IMR-90 (cell line): ENCODE measurements at regions not wholly inside any gene's neighbourhood (a gene's known extent, or its start where the extent isn't known, plus 50 kb on each side); places are given as distances from the start of the nearest gene placed in this dataset.

Source experiments
- ATAC-seq: fragments of 200-7000 bp; cut with Tn5 transposase; 2 replicates; pipeline ENCODE4 v1.9.1; 2020; ENCODE audit warnings: low read depth, mild to moderate bottlenecking, moderate library complexity
- BruUV-seq: library from RNA; stranded (reverse); fragments of 400-500 nt; replicated peaks from 2 replicates; lab custom pipeline; 2021; lab: Mats Ljungman, UMichigan
- CTCF ChIA-PET: fragments of 300-600 bp; formaldehyde crosslinking; extraction: SDS; loops from one replicate; lab custom pipeline; 2021; ENCODE audit warnings: antibody characterized with exemption; lab: Yijun Ruan, JAX
- POLR2A ChIA-PET: fragments of 300-600 bp; sonication (Branson Sonifier 250); formaldehyde crosslinking; loops from one replicate; lab custom pipeline; 2022; ENCODE audit warnings: antibody characterized with exemption; ENCODE audit not compliant: unreplicated experiment; lab: Charles Lee
- DNase-seq: peaks from one replicate; pipeline ENCODE4 v3.0.0; 2013
- H2AFZ ChIP-seq: replicated peaks from 2 replicates; pipeline ENCODE3; 2013; ENCODE audit warnings: low read length, mild to moderate bottlenecking; ENCODE audit not compliant: poor library complexity
- H2AK5ac ChIP-seq: 2 replicates; pipeline ENCODE4 v1.6.1; 2013; ENCODE audit warnings: low read depth, low read length, inconsistent platforms
- H2AK9ac ChIP-seq: replicated peaks from 2 replicates; pipeline ENCODE3; 2013; ENCODE audit warnings: mild to moderate bottlenecking, low read depth, low read length, moderate library complexity; ENCODE audit not compliant: poor library complexity
- H2BK120ac ChIP-seq: 2 replicates; pipeline ENCODE4 v1.6.1; 2013; ENCODE audit warnings: low read depth, low read length, inconsistent platforms
- H2BK15ac ChIP-seq: 3 replicates; pipeline ENCODE4 v1.6.1; 2013; ENCODE audit warnings: low read depth, low read length, inconsistent platforms
- H2BK20ac ChIP-seq: 2 replicates; pipeline ENCODE4 v1.6.1; 2013; ENCODE audit warnings: low read depth, mild to moderate bottlenecking, inconsistent platforms, low read length, moderate library complexity
- H2BK5ac ChIP-seq: 2 replicates; pipeline ENCODE4 v1.6.1; 2013; ENCODE audit warnings: mild to moderate bottlenecking, low read depth, low read length, inconsistent platforms; ENCODE audit not compliant: poor library complexity, severe bottlenecking
- H3K14ac ChIP-seq: replicated peaks from 2 replicates; pipeline ENCODE4 v1.6.1; 2013; ENCODE audit warnings: low read depth, low read length, inconsistent platforms
- H3K18ac ChIP-seq: 2 replicates; pipeline ENCODE4 v1.6.1; 2013; ENCODE audit warnings: low read depth, low read length, control low read depth
- H3K23ac ChIP-seq: 2 replicates; pipeline ENCODE4 v1.6.1; 2013; ENCODE audit warnings: low read depth, low read length, inconsistent platforms
- H3K27ac ChIP-seq: 2 replicates; pipeline ENCODE4 v1.5.1; 2013; ENCODE audit warnings: mild to moderate bottlenecking, control low read depth, low read length; ENCODE audit not compliant: insufficient read depth
- H3K27me3 ChIP-seq: 2 replicates; pipeline ENCODE4 v1.6.1; 2013; ENCODE audit warnings: low read length; ENCODE audit not compliant: control insufficient read depth, insufficient read depth
- H3K36me3 ChIP-seq: 2 replicates; pipeline ENCODE4 v1.6.1; 2013; ENCODE audit warnings: low read length, mixed read lengths; ENCODE audit not compliant: control insufficient read depth, insufficient read depth
- H3K4ac ChIP-seq: 2 replicates; pipeline ENCODE4 v1.6.1; 2013; ENCODE audit warnings: low read depth, low read length, inconsistent platforms
- H3K4me1 ChIP-seq: 2 replicates; pipeline ENCODE4 v1.6.1; 2013; ENCODE audit warnings: low read length, mixed read lengths; ENCODE audit not compliant: control insufficient read depth, insufficient read depth
- H3K4me2 ChIP-seq: 2 replicates; pipeline ENCODE4 v1.6.1; 2013; ENCODE audit warnings: low read depth, mild to moderate bottlenecking, control low read depth, low read length, moderate library complexity
- H3K4me3 ChIP-seq: 2 replicates; pipeline ENCODE4 v1.5.1; 2013; ENCODE audit warnings: low read depth, mild to moderate bottlenecking, control low read depth, low read length, moderate library complexity; ENCODE audit not compliant: insufficient read depth
- H3K56ac ChIP-seq: 2 replicates; pipeline ENCODE4 v1.6.1; 2013; ENCODE audit warnings: low read length, inconsistent platforms; ENCODE audit not compliant: insufficient read depth; ENCODE audit errors: extremely low read depth
- H3K79me1 ChIP-seq, 2 experiments: 2 replicates each; pipeline ENCODE4 v1.6.1; 2013; ENCODE audit warnings: low read length in 2 of 2, inconsistent platforms in 1 of 2, low read depth in 1 of 2
- H3K9ac ChIP-seq: 2 replicates; pipeline ENCODE4 v1.6.1; 2013; ENCODE audit warnings: low read depth, low read length, control low read depth
- H3K9me1 ChIP-seq: 2 replicates; pipeline ENCODE4 v1.6.1; 2013; ENCODE audit warnings: low read length, inconsistent platforms; ENCODE audit not compliant: insufficient read depth
- H3K9me3 ChIP-seq: 2 replicates; pipeline ENCODE4 v1.6.1; 2013; ENCODE audit warnings: low read length; ENCODE audit not compliant: control insufficient read depth, insufficient read depth
- H4K20me1 ChIP-seq: 2 replicates; pipeline ENCODE4 v1.6.1; 2013; ENCODE audit warnings: low read length, inconsistent platforms; ENCODE audit not compliant: insufficient read depth
- H4K5ac ChIP-seq: 2 replicates; pipeline ENCODE4 v1.6.1; 2013; ENCODE audit warnings: mild to moderate bottlenecking, low read depth, low read length, control low read depth
- H4K8ac ChIP-seq, 2 experiments: 2 replicates each; pipeline ENCODE4 v1.6.1; 2013; ENCODE audit warnings: low read depth in 2 of 2, low read length in 2 of 2, control low read depth in 1 of 2, inconsistent platforms in 1 of 2
- H4K91ac ChIP-seq: 2 replicates; pipeline ENCODE4 v1.6.1; 2013; ENCODE audit warnings: low read depth, low read length, inconsistent platforms; ENCODE audit not compliant: insufficient read depth
- BHLHE40 ChIP-seq: fragments of 150-350 bp; IDR thresholded peaks from 2 replicates; pipeline ENCODE4 v1.6.1; 2016; ENCODE audit warnings: mild to moderate bottlenecking, low read depth, low read length
- CEBPB ChIP-seq: IDR thresholded peaks from 2 replicates; pipeline ENCODE4 v1.6.1; 2012; ENCODE audit warnings: low read depth, low read length, improper control_type of control experiment
- MXI1 ChIP-seq: IDR thresholded peaks from 2 replicates; pipeline ENCODE4 v1.6.1; 2012; ENCODE audit warnings: low read depth, mild to moderate bottlenecking, low read length, moderate library complexity, borderline replicate concordance
- NFE2L2 ChIP-seq: fragments of 150-350 bp; IDR thresholded peaks from 2 replicates; pipeline ENCODE4 v1.6.1; 2016; ENCODE audit warnings: low read depth, mild to moderate bottlenecking, low read length
- RCOR1 ChIP-seq: IDR thresholded peaks from 2 replicates; pipeline ENCODE4 v1.6.1; 2012; ENCODE audit warnings: mild to moderate bottlenecking, low read length, improper control_type of control experiment; ENCODE audit not compliant: insufficient replicate concordance
- RFX5 ChIP-seq: IDR thresholded peaks from 2 replicates; pipeline ENCODE4 v1.8.0; 2012; ENCODE audit warnings: low read depth, mild to moderate bottlenecking, low read length, moderate library complexity
- WGBS, 2 experiments: methylation state at CpG; one replicate each; pipeline versions ENCODE4 v1.1.5 to v1.1.7; 2013; ENCODE audit warnings: missing lambda C conversion rate in 2 of 2; ENCODE audit not compliant: insufficient read length in 1 of 2; ENCODE audit errors: extremely low coverage in 2 of 2; 5-methylcytosine and 5-hydroxymethylcytosine counted together
- dilution Hi-C: fragments of 300-500 bp; cut with HindIII; formaldehyde crosslinking; loops from one replicate; pipeline ENCODE4 v1.14.3; 2018; ENCODE audit warnings: low sequenced_read_pairs; ENCODE audit not compliant: unreplicated experiment
- in situ Hi-C: fragments of 300-500 bp; cut with MboI; formaldehyde crosslinking; loops from 3 replicates; pipeline ENCODE4 v1.14.3; 2019; ENCODE audit warnings: low sequenced_read_pairs, inconsistent platforms, mixed read lengths
- intact Hi-C: fragments of 100-400 bp; cut with micrococcal nuclease; formaldehyde crosslinking; loops from 2 replicates; pipeline ENCODE4 v1.10.0; 2022
- TF ChIP-seq, protein P1 (sequence below): conservative IDR thresholded peaks from 2 replicates; pipeline ENCODE4 v1.5.1; 2012; ENCODE audit warnings: mild to moderate bottlenecking, low read depth, low read length, improper control_type of control experiment
- TF ChIP-seq, protein P2 (sequence below): fragments of 150-350 bp; IDR thresholded peaks from 2 replicates; pipeline ENCODE4 v1.6.1; 2017; ENCODE audit warnings: mild to moderate bottlenecking, antibody characterized with exemption, low read length, low read depth

DNA sequence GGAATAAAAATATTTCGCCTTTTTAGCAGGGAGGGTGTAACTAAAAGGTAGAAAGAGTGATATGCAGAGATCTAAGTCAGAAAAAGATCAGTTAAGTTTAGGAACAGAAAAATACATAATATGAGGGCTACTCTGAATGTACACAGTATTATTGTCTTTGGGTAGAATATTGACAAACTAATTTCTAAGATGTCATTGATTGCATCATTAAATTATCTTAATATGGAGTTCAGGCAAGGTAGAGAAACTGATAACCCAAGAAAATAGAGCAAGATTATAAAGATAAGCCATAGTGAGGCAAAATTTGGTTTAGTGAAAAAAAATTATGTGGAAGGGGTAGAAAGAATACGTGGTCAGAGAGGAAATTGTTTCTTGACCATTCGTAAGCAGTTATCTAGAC, 629.0 kb upstream of the NXPH2 start:
- H2BK15ac ChIP-seq: no peak overlapping the region
- ChIA-PET CTCF (no interaction called here), POLR2A (no interaction called here)
- H3K18ac ChIP-seq: no peak overlapping the region
- H4K91ac ChIP-seq: no peak overlapping the region
- no peak overlapping the region for H3K56ac ChIP-seq
- H4K20me1 ChIP-seq: no peaks in the 10 kb centered on the region
- H3K36me3 ChIP-seq: no peaks in the 10 kb centered on the region
- no peaks in the 10 kb centered on the region for H3K79me1 ChIP-seq
- no peak overlapping the region for H4K8ac ChIP-seq
- no peak overlapping the region for H2BK20ac ChIP-seq
- intact Hi-C loops: no loop called here
- in situ Hi-C loops: no loop called here
- no peak overlapping the region for H3K9ac ChIP-seq
- H3K23ac ChIP-seq: no peak overlapping the region
- DNase-seq: no peak
- H3K14ac ChIP-seq: no peak overlapping the region
- no peaks in the 10 kb centered on the region for H3K9me1 ChIP-seq
- no TSS peak for BruUV-seq
- dilution Hi-C loops: no loop called here
- peaks cover 5% of the 10 kb centered on the region; the same call in 1 of the 2 replicates for H3K9me3 ChIP-seq
- no peak for ATAC-seq
- H3K27me3 ChIP-seq: no peaks in the 10 kb centered on the region
- H2BK5ac ChIP-seq: no peak overlapping the region
- TF ChIP-seq BHLHE40 (no peak), CEBPB (no peak), NFE2L2 (no peak), RFX5 (no peak), MXI1 (no peak), RCOR1 (no peak)
- TF ChIP-seq, protein P1, sequence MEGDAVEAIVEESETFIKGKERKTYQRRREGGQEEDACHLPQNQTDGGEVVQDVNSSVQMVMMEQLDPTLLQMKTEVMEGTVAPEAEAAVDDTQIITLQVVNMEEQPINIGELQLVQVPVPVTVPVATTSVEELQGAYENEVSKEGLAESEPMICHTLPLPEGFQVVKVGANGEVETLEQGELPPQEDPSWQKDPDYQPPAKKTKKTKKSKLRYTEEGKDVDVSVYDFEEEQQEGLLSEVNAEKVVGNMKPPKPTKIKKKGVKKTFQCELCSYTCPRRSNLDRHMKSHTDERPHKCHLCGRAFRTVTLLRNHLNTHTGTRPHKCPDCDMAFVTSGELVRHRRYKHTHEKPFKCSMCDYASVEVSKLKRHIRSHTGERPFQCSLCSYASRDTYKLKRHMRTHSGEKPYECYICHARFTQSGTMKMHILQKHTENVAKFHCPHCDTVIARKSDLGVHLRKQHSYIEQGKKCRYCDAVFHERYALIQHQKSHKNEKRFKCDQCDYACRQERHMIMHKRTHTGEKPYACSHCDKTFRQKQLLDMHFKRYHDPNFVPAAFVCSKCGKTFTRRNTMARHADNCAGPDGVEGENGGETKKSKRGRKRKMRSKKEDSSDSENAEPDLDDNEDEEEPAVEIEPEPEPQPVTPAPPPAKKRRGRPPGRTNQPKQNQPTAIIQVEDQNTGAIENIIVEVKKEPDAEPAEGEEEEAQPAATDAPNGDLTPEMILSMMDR: no peak
- TF ChIP-seq, protein P2, sequence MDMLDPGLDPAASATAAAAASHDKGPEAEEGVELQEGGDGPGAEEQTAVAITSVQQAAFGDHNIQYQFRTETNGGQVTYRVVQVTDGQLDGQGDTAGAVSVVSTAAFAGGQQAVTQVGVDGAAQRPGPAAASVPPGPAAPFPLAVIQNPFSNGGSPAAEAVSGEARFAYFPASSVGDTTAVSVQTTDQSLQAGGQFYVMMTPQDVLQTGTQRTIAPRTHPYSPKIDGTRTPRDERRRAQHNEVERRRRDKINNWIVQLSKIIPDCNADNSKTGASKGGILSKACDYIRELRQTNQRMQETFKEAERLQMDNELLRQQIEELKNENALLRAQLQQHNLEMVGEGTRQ: no peak
- H3K4me3 ChIP-seq: no peak overlapping the region
- H3K27ac ChIP-seq: no peak overlapping the region
- H3K4me1 ChIP-seq: no peaks in the 10 kb centered on the region
- H4K5ac ChIP-seq: no peak overlapping the region
- no peak overlapping the region for H3K4ac ChIP-seq
- no peak overlapping the region for H2AK9ac ChIP-seq
- no peak overlapping the region for H3K4me2 ChIP-seq
- WGBS, 2 experiments: 100% methylated on average over 1 of the region's 3 CpGs; no CpG with 5 or more reads in 1 of the 2 experiments
- H2AK5ac ChIP-seq: no peak overlapping the region
- H2AFZ ChIP-seq: no peak overlapping the region
- no peak overlapping the region for H2BK120ac ChIP-seq
